Activated naive CD4-positive, alpha-beta T cell treated with anti-CD3 and anti-CD28 coated beads, Interleukin-2, amount 50 U/mL, for 72 hours (primary cell): ENCODE measurements at regions not wholly inside any gene's neighbourhood (a gene's known extent, or its start where the extent isn't known, plus 50 kb on each side); places are given as distances from the start of the nearest gene placed in this dataset.
"Not testable (repeated sequence)": the region's sequence is repeated elsewhere in the genome, so short reads cannot be mapped to it uniquely, and the experiment has no call there.

Experiments
- ATAC-seq, 2 donors: fragments of 150-1000 bp; cut with Tn5 transposase; 2 replicates each; pipeline ENCODE4 v1.10.0; 2021; ENCODE audit warnings: mild to moderate bottlenecking in 2 of 2, moderate library complexity in 2 of 2
- DNase-seq, 2 donors: peaks; one replicate each; pipeline ENCODE4 v3.0.0; 2021 to 2022; ENCODE audit warnings: low spot score in 2 of 2
- H3K27ac Mint-ChIP-seq, 2 donors: one replicate each; pipeline ENCODE4 v1.8.0; 2022; ENCODE audit warnings: mild to moderate bottlenecking in 2 of 2, mixed read lengths in 2 of 2
- H3K36me3 Mint-ChIP-seq, 2 donors: one replicate each; pipeline ENCODE4 v1.8.0; 2022; ENCODE audit warnings: mixed read lengths in 2 of 2
- H3K9me3 Mint-ChIP-seq, 2 donors: one replicate each; pipeline ENCODE4 v1.8.0; 2022; ENCODE audit warnings: mixed read lengths in 2 of 2

DNA sequence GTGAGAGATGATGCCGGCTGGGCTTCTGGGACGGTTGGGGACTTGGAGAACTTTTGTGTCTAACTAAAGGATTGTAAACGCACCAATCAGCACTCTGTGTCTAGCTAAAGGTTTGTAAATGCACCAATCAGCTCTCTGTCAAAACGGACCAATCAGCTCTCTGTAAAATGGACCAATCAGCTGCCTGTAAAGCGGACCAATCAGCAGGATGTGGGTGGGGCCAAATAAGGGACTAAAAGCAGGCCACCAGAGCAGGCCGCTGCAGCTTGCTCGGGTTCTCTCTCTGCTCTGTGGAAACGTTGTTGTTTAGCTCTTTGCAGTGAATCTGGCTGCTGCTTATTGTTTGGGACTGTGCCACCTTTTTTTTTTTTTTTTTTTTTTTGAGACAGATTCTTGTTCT lies 705.1 kb downstream of the SEMA5A start:
- H3K9me3 Mint-ChIP-seq, result peaks cover 9 to 27% of the 10 kb centered on the region in 2 donors
- not testable (repeated sequence) for H3K36me3 Mint-ChIP-seq, DNase-seq, H3K27ac Mint-ChIP-seq, ATAC-seq

DNA sequence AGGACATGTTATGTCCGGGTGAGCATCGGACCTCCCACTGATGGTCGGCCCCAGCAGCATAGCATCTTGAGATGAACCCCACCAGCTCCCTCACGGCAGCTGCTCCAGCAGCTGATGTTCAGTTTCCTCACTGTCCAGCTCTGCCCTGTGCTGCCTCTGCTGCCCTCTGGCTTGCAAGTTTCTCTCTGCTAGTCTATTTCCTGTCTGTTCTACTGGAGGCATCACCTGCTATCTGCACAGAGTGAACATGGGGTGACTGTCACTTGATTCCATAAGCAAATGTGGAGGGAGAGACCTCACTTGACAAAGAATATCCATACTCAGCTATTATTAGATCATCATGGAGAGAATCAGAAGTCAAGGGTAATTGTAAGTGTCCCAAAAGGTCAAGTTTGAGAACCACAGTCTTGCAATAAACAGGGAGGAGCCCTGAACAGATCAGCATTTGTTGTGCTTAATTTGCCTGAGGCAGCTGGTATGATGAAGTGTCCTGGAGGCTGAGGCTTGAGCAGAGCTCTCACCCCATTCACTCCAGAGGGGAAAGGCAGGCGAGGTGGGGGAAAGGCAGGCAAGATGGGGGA lies 702.8 kb downstream of the SEMA5A start:
- ATAC-seq (no peak), DNase-seq (no peak)
- Mint-ChIP-seq H3K9me3 (peaks cover 9 to 25% of the 10 kb centered on the region in 2 donors), H3K36me3 (peaks cover 4 to 7% of the 10 kb centered on the region in 2 donors), H3K27ac (no peak overlapping the region)

DNA sequence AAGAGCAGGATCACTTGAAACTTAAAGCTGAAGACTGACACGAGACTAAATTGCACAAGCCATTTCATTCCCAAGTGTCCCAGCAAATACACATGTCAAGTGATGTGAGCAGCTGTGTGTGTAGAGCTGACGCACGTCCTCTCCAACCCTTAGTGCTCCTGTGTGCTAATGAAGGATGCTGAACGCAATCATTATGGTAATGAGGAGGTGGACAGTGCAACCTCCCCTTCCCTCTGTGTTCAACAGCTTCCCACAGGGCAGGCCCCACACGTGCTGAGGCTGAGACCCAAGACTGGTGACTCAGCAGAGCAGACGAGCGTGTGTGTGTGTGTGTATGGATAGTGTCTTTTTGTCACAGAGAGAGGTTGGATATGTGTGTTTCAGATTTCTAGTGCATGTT lies 702.1 kb downstream of the SEMA5A start:
- DNase-seq (no peak), ATAC-seq (no peak)
- peaks cover 4 to 7% of the 10 kb centered on the region in 2 donors for H3K36me3 Mint-ChIP-seq
- H3K9me3 Mint-ChIP-seq, result peaks cover 13 to 20% of the 10 kb centered on the region in 2 donors
- H3K27ac Mint-ChIP-seq, result no peak overlapping the region

DNA sequence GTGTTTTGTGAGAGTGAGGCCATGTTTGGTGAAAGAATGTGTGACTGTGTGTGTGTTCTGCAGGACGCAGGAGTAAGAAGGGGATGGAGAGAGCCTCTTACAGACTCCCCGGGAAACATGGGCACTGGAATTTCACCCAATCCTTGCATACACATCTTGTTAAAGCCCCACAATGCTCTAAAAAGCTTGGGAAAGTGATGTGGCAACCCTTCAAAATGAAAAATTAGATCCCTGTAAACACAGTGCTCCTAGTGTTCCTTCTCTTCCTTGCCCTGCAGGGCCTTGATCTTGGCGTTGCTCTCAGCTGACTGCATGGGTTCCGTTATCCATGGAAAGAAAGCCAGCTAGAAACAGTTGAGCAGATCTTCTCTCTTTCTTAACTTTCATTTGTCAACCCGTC lies 701.7 kb downstream of the SEMA5A start:
- no peak for DNase-seq
- ATAC-seq, result no peak
- H3K9me3 Mint-ChIP-seq, result peaks cover 13 to 19% of the 10 kb centered on the region in 2 donors
- peaks cover 4 to 7% of the 10 kb centered on the region in 2 donors for H3K36me3 Mint-ChIP-seq
- H3K27ac Mint-ChIP-seq, result no peak overlapping the region

DNA sequence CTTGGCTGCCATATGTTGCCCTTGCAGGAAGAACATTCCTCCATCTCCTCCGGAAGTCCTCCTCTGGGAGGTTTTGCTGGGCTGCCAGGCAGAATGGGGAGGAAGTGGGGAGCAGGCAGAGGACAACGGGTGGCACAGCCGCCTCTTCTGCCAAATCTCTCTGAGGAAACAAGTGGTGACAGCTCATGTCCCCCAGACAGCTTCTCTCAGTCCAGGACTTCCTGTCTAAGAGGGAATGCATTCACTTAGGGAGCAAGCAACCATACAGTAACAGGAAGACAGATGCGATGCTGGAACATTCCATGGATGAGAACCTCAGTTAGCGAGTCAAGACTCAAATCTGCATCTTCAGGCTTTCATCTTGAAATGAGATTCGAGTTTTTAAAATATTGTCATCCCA lies 701.0 kb downstream of the SEMA5A start:
- no peak for ATAC-seq
- peaks cover 12 to 19% of the 10 kb centered on the region in 2 donors for H3K9me3 Mint-ChIP-seq
- H3K36me3 Mint-ChIP-seq, result peaks cover 2 to 3% of the 10 kb centered on the region in 2 donors
- no peak for DNase-seq
- no peak overlapping the region for H3K27ac Mint-ChIP-seq

DNA sequence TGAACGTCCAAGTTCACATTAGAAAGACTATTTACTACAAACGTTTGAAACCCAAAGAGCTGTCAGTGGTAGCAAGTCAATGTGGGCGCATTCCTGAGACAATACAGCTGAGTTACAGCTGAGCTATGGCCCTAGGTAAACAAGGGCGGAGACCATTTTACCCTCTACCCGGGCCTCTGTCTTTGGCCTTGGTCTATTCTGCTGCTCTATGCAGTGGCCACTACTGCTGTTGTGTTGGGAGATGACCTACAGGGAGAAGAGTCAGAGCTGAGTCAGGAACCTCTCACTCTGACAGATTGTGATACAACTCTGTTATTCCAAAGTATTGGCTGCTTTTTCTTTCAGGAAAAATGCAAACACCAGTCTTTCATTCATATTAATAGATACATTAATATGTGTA lies 700.6 kb downstream of the SEMA5A start:
- Mint-ChIP-seq H3K9me3 (peaks cover 12 to 16% of the 10 kb centered on the region in 2 donors), H3K36me3 (no peaks in the 10 kb centered on the region), H3K27ac (no peak overlapping the region)
- DNase-seq (no peak), ATAC-seq (no peak)

DNA sequence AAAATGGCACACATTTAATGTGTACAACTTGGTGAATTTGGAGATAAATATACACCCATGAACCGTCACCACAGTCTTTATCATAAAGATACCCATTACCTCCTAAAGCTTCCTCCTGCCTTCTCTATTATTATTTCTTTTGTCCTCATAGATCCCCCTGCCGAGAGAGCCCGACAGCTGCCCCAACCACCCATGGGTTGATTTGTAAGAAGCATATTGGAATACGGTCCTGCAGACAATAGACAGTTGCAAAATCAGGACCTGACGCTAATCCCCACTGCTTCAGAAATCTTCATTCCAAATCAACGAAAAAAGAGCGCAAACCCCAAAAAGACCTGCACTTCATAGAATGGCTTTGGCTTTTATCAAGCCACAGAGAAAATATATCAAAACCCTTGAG lies 697.5 kb downstream of the SEMA5A start:
- ATAC-seq, result no peak

DNA sequence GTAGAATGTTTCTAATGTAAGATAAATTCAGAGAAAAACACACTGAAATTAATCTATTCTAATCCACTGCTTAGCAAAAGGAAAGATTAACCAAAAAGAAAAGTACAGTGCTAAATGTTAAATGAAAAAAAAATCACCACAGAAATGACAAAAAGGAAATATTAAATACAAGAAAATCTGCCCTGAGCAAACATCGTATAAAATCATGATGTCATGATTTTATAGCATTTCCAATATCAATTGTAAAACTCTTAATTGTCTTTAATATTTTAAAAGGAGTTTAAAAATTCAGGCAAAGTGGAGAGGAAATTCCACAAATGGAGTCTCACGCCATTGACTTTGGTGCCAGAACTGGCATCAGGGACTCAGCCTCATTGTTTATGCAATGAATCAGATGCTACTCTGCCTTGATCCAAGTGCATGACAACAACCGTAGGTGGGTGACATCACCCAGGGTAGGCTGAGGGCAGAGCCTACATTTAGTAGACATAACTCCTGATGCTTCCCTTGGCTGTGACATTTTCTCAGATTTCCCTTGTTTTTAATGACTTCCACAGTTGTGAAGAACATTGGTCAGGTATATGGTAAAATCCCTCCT lies 696.8 kb downstream of the SEMA5A start:
- Mint-ChIP-seq H3K36me3 (no peaks in the 10 kb centered on the region), H3K9me3 (peaks cover 9 to 13% of the 10 kb centered on the region in 2 donors), H3K27ac (no peak overlapping the region)
- ATAC-seq, result no peak
- no peak for DNase-seq

More for the DNA sequence above, 697.5 kb downstream of the SEMA5A start:
- Mint-ChIP-seq H3K9me3 (peaks cover 9 to 13% of the 10 kb centered on the region in 2 donors), H3K36me3 (no peaks in the 10 kb centered on the region), H3K27ac (no peak overlapping the region)
- no peak for DNase-seq

DNA sequence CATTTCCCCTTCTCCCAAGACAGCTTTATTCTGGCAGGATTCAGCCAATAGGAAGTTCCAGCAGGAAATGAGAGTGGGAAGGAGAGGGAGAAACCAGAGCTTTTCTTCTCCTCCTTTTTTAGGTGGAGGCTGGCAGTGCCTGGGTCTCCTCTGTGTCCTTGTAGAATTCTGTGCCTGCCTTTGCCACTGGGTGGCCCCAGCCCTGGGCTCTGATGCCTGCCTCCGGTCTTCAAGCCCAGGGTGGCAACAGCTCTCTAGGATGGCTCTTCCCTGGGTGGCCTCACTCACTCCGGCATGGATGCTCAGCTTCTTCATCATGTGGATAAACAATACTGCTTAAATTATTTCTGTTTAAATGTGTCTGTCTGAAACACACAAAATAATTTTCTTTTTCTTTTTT lies 694.8 kb downstream of the SEMA5A start:
- H3K9me3 Mint-ChIP-seq, result peaks cover 9 to 13% of the 10 kb centered on the region in 2 donors
- no peaks in the 10 kb centered on the region for H3K36me3 Mint-ChIP-seq
- DNase-seq (no peak), ATAC-seq (no peak)
- no peak overlapping the region for H3K27ac Mint-ChIP-seq

DNA sequence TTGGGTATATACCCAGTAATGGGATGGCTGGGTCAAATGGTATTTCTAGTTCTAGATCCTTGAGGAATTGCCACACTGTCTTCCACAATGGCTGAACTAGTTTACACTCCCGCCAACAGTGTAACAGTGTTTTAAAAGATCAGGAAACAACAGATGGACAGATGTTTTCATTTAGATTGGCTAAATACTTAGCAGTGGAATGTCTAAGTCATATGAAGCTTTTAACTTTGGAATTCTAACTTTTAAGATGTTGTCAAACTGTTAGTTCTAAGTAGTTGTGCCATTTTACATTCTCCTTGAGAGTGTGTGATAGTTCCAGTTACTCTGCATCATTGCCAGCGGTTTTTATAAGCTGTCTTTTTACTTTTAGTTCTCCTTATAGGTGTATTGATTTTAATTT lies 688.8 kb downstream of the SEMA5A start:
- Mint-ChIP-seq H3K9me3 (peaks cover 0 to 11% of the 10 kb centered on the region in 2 donors), H3K36me3 (no peaks in the 10 kb centered on the region), H3K27ac (no peak overlapping the region)
- DNase-seq (no peak), ATAC-seq (no peak)

DNA sequence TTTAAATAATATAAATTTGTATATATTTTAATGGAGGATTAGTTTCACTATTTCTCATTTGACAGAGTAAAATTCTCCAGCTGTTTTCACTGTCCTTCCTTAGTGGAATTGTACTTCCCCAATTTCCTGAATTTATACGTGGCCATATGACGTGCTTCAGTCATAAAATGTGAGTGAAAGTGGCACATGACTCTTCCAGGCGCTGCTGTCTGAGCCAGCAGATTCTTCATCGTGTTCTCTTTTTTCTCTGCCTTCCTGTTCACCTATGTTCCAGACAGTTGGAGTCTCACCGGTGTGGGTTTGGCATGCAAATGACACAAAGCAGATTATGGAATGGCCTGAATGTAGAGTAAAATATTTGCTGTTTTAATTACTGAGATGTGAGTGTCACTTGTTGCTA lies 684.1 kb downstream of the SEMA5A start:
- Mint-ChIP-seq H3K36me3 (no peaks in the 10 kb centered on the region), H3K27ac (no peak overlapping the region), H3K9me3 (peaks cover 5 to 8% of the 10 kb centered on the region in 2 donors)
- ATAC-seq (no peak), DNase-seq (no peak)

DNA sequence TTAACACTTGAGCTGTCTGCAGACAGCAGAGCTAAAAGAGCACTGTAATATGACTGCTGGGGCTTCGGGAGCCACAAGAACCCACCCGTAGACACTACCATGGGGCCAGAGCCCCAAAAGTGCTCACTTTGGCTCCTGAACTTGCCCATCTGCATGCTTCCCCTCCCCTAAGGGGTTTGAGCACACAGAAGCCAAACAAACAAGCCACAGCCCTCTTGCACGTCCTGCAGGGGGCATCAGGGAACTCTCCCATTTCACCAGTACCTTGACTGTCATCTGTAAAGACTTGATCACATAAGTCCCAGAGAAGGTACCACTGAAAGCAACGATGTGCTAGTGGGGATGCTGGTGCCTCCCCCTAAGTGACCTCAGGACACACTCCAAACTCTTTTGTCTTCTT lies 681.8 kb downstream of the SEMA5A start:
- Mint-ChIP-seq H3K36me3 (no peaks in the 10 kb centered on the region), H3K27ac (no peak overlapping the region), H3K9me3 (peaks cover 4 to 5% of the 10 kb centered on the region in 2 donors)
- DNase-seq, result no peak
- no peak for ATAC-seq

DNA sequence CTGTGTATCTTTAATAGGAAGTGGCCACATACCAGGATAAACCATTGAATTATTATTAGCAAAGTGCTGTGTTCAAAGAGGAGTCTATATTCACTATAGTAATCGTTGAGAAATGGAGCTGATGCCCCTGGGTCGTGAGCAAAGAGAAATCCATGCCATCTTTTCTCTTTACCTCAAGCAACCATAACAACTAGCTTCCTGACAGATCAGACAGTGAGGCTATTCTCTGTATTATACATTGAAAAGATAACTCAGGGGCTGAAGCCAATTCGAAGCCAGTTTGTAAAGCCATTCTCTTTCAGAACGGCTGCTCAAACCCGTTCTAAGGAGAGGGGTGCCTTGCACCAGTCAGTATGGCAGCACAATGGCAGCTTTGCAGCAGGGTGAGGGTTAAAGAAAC lies 680.6 kb downstream of the SEMA5A start:
- peaks cover 4 to 5% of the 10 kb centered on the region in 2 donors for H3K9me3 Mint-ChIP-seq
- ATAC-seq, result no peak
- DNase-seq, result no peak
- no peak overlapping the region for H3K27ac Mint-ChIP-seq
- no peaks in the 10 kb centered on the region for H3K36me3 Mint-ChIP-seq

DNA sequence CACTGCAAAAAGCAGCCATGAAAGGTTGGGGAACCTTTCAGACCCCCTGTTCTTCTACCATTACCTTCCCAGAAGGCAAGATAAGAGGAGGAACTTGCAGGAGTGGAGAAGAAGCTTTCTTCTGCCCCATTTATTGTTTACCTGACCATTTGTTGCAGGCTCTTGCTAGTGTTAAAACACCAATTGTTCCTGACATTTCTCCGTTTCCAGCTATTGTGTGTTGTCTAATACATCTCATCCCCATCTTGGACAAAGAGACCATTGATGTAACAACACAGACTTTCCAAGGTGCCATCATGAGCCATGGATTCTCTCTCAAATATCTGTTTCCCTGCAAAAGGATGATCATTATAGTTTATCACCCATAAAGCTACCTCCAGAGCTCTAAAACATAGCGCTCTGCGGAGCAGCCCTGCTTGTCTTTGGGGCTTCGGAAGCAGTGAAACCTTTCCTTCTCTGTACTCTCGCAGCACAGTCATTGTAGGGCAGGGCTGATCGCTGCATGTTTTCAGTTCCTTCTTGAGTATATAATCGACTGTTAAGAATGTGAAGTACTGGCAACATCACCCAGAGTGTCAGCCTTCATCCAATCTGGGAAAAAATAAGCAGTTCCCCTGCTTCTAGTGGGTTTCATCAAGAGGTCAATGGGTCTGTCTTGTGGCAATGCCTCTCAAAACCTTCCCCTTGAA lies 680.0 kb downstream of the SEMA5A start:
- ATAC-seq (no peak), DNase-seq (no peak)
- H3K9me3 Mint-ChIP-seq, result peaks cover 4 to 5% of the 10 kb centered on the region in 2 donors
- no peaks in the 10 kb centered on the region for H3K36me3 Mint-ChIP-seq
- H3K27ac Mint-ChIP-seq, result no peak overlapping the region

DNA sequence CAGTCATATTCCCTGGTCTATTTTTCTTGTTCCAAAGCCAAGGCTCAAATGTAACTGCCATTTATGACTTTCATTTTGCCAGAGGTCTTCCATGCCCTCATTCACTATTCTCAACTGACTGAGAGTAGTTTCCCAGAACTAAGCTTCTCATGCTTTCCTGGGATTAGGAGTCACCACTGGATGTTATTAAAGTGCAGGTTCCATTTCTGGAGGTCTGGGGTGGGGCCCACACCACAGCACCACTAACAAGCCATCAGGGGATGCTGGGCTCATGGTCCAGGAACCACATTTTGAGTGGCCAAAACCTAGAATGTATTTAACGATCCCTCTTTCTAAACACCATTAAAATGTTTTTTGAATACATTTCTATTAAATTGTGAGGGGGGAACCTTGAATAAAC lies 677.6 kb downstream of the SEMA5A start:
- Mint-ChIP-seq H3K27ac (no peak overlapping the region), H3K9me3 (peaks cover 16 to 20% of the 10 kb centered on the region in 2 donors), H3K36me3 (no peaks in the 10 kb centered on the region)
- ATAC-seq (no peak), DNase-seq (no peak)

DNA sequence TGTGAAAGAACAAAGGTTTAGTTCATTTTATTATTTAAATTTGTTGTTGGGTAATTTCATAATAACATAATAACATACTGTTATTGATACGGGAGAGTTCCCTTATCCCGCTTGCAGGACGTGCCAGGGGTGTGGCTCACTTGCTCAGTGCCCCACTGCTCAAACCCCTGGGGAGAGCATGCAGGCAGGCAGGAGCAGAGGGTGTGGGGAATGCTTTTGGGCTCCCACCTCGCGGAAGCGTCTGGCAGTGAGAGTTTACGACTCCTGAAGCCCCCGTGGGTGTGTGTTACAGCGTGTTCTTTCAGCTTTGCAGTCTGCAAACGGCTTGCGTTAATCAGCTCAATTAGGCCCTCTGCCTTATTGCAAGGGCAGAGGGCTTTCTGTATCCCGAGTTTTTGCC lies 675.9 kb downstream of the SEMA5A start:
- H3K9me3 Mint-ChIP-seq, result peaks cover 12 to 15% of the 10 kb centered on the region in 2 donors
- no peak for ATAC-seq
- DNase-seq, result no peak

DNA sequence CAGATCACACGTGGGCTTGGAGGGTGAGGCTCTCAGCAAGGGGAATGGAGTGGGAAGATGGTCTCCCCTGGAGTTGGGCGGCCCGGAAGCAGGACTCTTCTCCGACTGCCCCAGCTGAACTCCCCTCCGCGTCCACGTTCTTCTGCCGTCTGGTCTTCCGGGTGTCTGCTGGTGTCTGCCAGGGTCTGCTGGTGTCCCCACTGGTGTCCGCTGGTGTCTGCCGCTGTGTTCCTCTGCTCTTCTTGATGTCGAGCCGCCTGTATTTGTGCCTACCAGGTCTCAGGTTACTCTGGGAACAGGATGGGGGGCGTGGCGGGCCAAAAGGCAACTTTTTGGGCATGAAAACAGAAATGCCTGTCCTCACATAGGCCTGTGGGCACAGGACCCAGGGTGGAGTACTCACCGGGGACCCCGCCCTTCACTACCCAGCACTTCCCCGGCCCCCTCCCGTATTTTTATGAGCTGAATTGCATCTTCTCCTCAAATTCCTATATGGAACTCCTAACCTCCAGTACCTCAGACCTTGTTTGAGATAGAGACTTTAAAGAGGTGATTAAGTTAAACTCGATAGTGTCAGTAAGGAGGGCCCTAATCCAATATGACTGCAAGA lies 675.4 kb downstream of the SEMA5A start:
- Mint-ChIP-seq H3K9me3 (peaks cover 15% of the 10 kb centered on the region in 2 donors), H3K36me3 (no peaks in the 10 kb centered on the region), H3K27ac (no peak overlapping the region)
- no peak for DNase-seq
- ATAC-seq, result no peak

More for the DNA sequence above, 675.9 kb downstream of the SEMA5A start:
- Mint-ChIP-seq H3K27ac (no peak overlapping the region), H3K36me3 (no peaks in the 10 kb centered on the region)
